Activated effector memory CD4-positive, alpha-beta T cell treated with Interleukin-2 at 50 U/mL for 16 hours (primary cell): ENCODE measurements at regions not wholly inside any gene's neighbourhood (a gene's known extent, or its start where the extent isn't known, plus 50 kb on each side); places are given as distances from the start of the nearest gene placed in this dataset.

ENCODE experiments used
- DNase-seq: peaks from one replicate; pipeline ENCODE4 v3.0.0-alpha.2; 2020

- no peak for DNase-seq
These were observed 161.7 kb downstream of the OPA1 start for GRCh38 chr3:193754719-193755118.

GRCh38 chr3:193756536-193756935 lies 163.5 kb downstream of the OPA1 start:
- no peak for DNase-seq

- no peak for DNase-seq
These were observed 164.4 kb downstream of the OPA1 start for GRCh38 chr3:193757457-193757856.

- DNase-seq, result no peak
These were observed 169.0 kb downstream of the OPA1 start for GRCh38 chr3:193761969-193762368.

- DNase-seq, result no peak
These were observed 169.6 kb downstream of the OPA1 start for GRCh38 chr3:193762657-193763056.

- no peak for DNase-seq
These were observed 172.0 kb downstream of the OPA1 start for GRCh38 chr3:193764959-193765358.

GRCh38 chr3:193767353-193768069 lies 174.5 kb downstream of the OPA1 start:
- DNase-seq, result no peak

GRCh38 chr3:193768070-193768394 lies 175.0 kb downstream of the OPA1 start:
- no peak for DNase-seq

- no peak for DNase-seq
These were observed 176.4 kb downstream of the OPA1 start for GRCh38 chr3:193769437-193769836.

- DNase-seq, result no peak
These were observed 178.1 kb downstream of the OPA1 start for GRCh38 chr3:193771011-193771652.

GRCh38 chr3:193771653-193772421 lies 178.8 kb downstream of the OPA1 start:
- DNase-seq, result no peak

GRCh38 chr3:193772422-193772763 lies 179.4 kb downstream of the OPA1 start:
- DNase-seq, result no peak

- no peak for DNase-seq
These were observed 180.5 kb downstream of the OPA1 start for GRCh38 chr3:193773266-193774220.

- no peak for DNase-seq
These were observed 181.4 kb downstream of the OPA1 start for GRCh38 chr3:193774272-193774915.

GRCh38 chr3:193774916-193775285 lies 181.9 kb downstream of the OPA1 start:
- no peak for DNase-seq

GRCh38 chr3:193775421-193776077 lies 182.5 kb downstream of the OPA1 start:
- no peak for DNase-seq

- DNase-seq, result no peak
These were observed 183.8 kb downstream of the OPA1 start for GRCh38 chr3:193776626-193777358.

GRCh38 chr3:193777524-193777923 lies 184.5 kb downstream of the OPA1 start:
- no peak for DNase-seq

GRCh38 chr3:193778676-193779075 lies 185.7 kb downstream of the OPA1 start:
- DNase-seq, result no peak

- no peak for DNase-seq
These were observed 186.9 kb downstream of the OPA1 start for GRCh38 chr3:193779933-193780332.

GRCh38 chr3:193780397-193780796 lies 187.4 kb downstream of the OPA1 start:
- DNase-seq, result no peak
